Osteocyte (in vitro differentiated cells): ENCODE measurements at regions not wholly inside any gene's neighbourhood (a gene's known extent, or its start where the extent isn't known, plus 50 kb on each side); places are given as distances from the start of the nearest gene placed in this dataset.

Experiments
- DNase-seq: peaks from one replicate; pipeline ENCODE4 v3.0.0; 2021; ENCODE audit warnings: mixed read lengths; ENCODE audit not compliant: unreplicated experiment; ENCODE audit errors: extremely low spot score
- H3K27ac Mint-ChIP-seq: one replicate; pipeline ENCODE4 v1.8.0; 2021; ENCODE audit warnings: mild to moderate bottlenecking, mixed read lengths; ENCODE audit not compliant: unreplicated experiment
- H3K27me3 Mint-ChIP-seq: one replicate; pipeline ENCODE4 v1.8.0; 2021; ENCODE audit warnings: mixed read lengths; ENCODE audit not compliant: unreplicated experiment
- H3K36me3 Mint-ChIP-seq: one replicate; pipeline ENCODE4 v1.8.0; 2021; ENCODE audit warnings: mixed read lengths; ENCODE audit not compliant: unreplicated experiment
- H3K4me1 Mint-ChIP-seq: one replicate; pipeline ENCODE4 v1.8.0; 2021; ENCODE audit warnings: mixed read lengths; ENCODE audit not compliant: unreplicated experiment
- H3K4me3 Mint-ChIP-seq: one replicate; pipeline ENCODE4 v1.8.0; 2021; ENCODE audit warnings: mild to moderate bottlenecking, moderate library complexity, mixed read lengths; ENCODE audit not compliant: unreplicated experiment
- H3K9me3 Mint-ChIP-seq: one replicate; pipeline ENCODE4 v1.8.0; 2021; ENCODE audit warnings: mixed read lengths; ENCODE audit not compliant: unreplicated experiment
- CTCF ChIP-seq: fragments of 200-600 bp; sonication (generic); IDR thresholded peaks from 2 replicates; pipeline ENCODE4 v1.5.0; 2021; ENCODE audit warnings: antibody characterized with exemption, mild to moderate bottlenecking, moderate library complexity

GRCh38 chr20:24407151-24407550 is 62.3 kb upstream of the SYNDIG1 start:
- H3K4me1 Mint-ChIP-seq, result no peaks in the 10 kb centered on the region
- H3K27me3 Mint-ChIP-seq, result no peaks in the 10 kb centered on the region
- H3K27ac Mint-ChIP-seq, result no peak overlapping the region
- no peak for DNase-seq
- no peaks in the 10 kb centered on the region for H3K36me3 Mint-ChIP-seq
- H3K4me3 Mint-ChIP-seq, result no peak overlapping the region
- TF ChIP-seq CTCF, result no peak
- no peaks in the 10 kb centered on the region for H3K9me3 Mint-ChIP-seq

- Mint-ChIP-seq H3K4me1 (no peaks in the 10 kb centered on the region), H3K36me3 (no peaks in the 10 kb centered on the region), H3K4me3 (no peak overlapping the region), H3K9me3 (no peaks in the 10 kb centered on the region), H3K27me3 (no peaks in the 10 kb centered on the region), H3K27ac (no peak overlapping the region)
- no peak for TF ChIP-seq CTCF
- no peak for DNase-seq
Measured at GRCh38 chr20:24406750-24407149, 62.7 kb upstream of the SYNDIG1 start.

- no peaks in the 10 kb centered on the region for H3K9me3 Mint-ChIP-seq
- DNase-seq, result no peak
- H3K36me3 Mint-ChIP-seq, result no peaks in the 10 kb centered on the region
- no peak overlapping the region for H3K4me3 Mint-ChIP-seq
- TF ChIP-seq CTCF, result no peak
- H3K4me1 Mint-ChIP-seq, result no peaks in the 10 kb centered on the region
- no peak overlapping the region for H3K27ac Mint-ChIP-seq
- H3K27me3 Mint-ChIP-seq, result no peaks in the 10 kb centered on the region
Measured at GRCh38 chr20:24406251-24406650, 63.2 kb upstream of the SYNDIG1 start.

- Mint-ChIP-seq H3K36me3 (no peaks in the 10 kb centered on the region), H3K27me3 (peaks cover 3% of the 10 kb centered on the region), H3K4me3 (no peak overlapping the region), H3K27ac (no peak overlapping the region), H3K4me1 (no peaks in the 10 kb centered on the region), H3K9me3 (no peaks in the 10 kb centered on the region)
- TF ChIP-seq CTCF, result no peak
- DNase-seq, result no peak
Measured at GRCh38 chr20:24405810-24406209, 63.6 kb upstream of the SYNDIG1 start.

- no peak for TF ChIP-seq CTCF
- Mint-ChIP-seq H3K4me3 (no peak overlapping the region), H3K36me3 (no peaks in the 10 kb centered on the region), H3K27me3 (peaks cover 14% of the 10 kb centered on the region), H3K9me3 (no peaks in the 10 kb centered on the region), H3K27ac (no peak overlapping the region), H3K4me1 (no peaks in the 10 kb centered on the region)
- DNase-seq, result no peak
Measured at GRCh38 chr20:24403406-24403805, 66.0 kb upstream of the SYNDIG1 start.
